HCT116 (cell line): ENCODE measurements at regions not wholly inside any gene's neighbourhood (a gene's known extent, or its start where the extent isn't known, plus 50 kb on each side); places are given as distances from the start of the nearest gene placed in this dataset.

ENCODE experiments used
- CTCF ChIP-seq, 3 experiments: fragments of 200-600 bp in 1 of 3; sonication (generic) in 1 of 3; IDR thresholded peaks in 2 of 3; conservative IDR thresholded peaks in 1 of 3; 2 replicates each; pipeline ENCODE4 v1.5.1; 2012 to 2017; ENCODE audit warnings: low read depth in 2 of 3, low read length in 2 of 3, antibody characterized with exemption in 1 of 3, borderline replicate concordance in 1 of 3, control low read depth in 1 of 3, mild to moderate bottlenecking in 1 of 3, mixed read lengths in 1 of 3, mixed run types in 1 of 3, moderate library complexity in 1 of 3; ENCODE audit not compliant: insufficient read depth in 1 of 3
- EGR1 ChIP-seq: IDR thresholded peaks from 2 replicates; pipeline ENCODE4 v1.6.1; 2012; ENCODE audit warnings: low read depth
- ELF1 ChIP-seq: IDR thresholded peaks from 2 replicates; pipeline ENCODE4 v1.6.1; 2012; ENCODE audit warnings: low read depth, borderline replicate concordance
- EZH2 ChIP-seq: fragments of 200-600 bp; sonication (generic); IDR thresholded peaks from 2 replicates; pipeline ENCODE4 v1.6.1; 2017; ENCODE audit warnings: antibody characterized with exemption, mixed run types
- EZH2phosphoT487 ChIP-seq: fragments of 200-600 bp; IDR thresholded peaks from 2 replicates; pipeline ENCODE4 v1.6.1; 2018; ENCODE audit warnings: antibody characterized with exemption, borderline replicate concordance
- POLR2A ChIP-seq: IDR thresholded peaks from 2 replicates; pipeline ENCODE4 v1.7.0; 2011; ENCODE audit warnings: borderline replicate concordance; ENCODE audit not compliant: insufficient read depth, insufficient read length; ENCODE audit errors: extremely low read depth
- POLR2AphosphoS5 ChIP-seq: IDR thresholded peaks from 2 replicates; pipeline ENCODE4 v1.6.1; 2011; ENCODE audit warnings: mild to moderate bottlenecking, low read depth, low read length, moderate library complexity
- RAD21 ChIP-seq: IDR thresholded peaks from 2 replicates; pipeline ENCODE4 v1.6.1; 2012; ENCODE audit warnings: low read depth, mild to moderate bottlenecking
- SP1 ChIP-seq: IDR thresholded peaks from 2 replicates; pipeline ENCODE4 v1.6.1; 2012; ENCODE audit warnings: low read depth
- TF ChIP-seq, protein P1 (sequence below): IDR thresholded peaks from 2 replicates; pipeline ENCODE4 v1.6.1; 2012; ENCODE audit warnings: low read depth
- TF ChIP-seq, protein P2 (sequence below): IDR thresholded peaks from 2 replicates; pipeline ENCODE4 v1.6.1; 2012

DNA sequence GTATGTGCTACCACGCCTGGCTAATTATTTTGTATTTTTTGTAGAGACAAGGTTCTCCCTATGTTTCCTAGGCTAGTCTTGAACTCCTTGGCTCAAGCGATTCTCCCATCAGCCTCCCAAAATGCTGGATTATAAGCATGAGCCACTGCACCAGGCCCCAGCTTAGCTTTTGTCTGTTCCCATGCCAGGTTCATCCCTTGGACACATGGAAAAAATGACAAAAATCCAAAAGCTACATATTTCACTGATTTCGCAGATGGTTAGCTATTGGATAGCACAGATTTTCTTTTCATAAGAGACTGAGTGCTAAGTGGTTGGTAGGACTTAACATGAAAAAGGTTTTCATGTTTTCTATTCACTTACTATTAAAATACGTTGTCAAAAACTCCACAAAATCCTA lies 286.6 kb upstream of the KITLG start:
- TF ChIP-seq CTCF (IDR thresholded peaks at IDR 0.05 in 2 of 3, conservative IDR thresholded peaks at IDR 0.05 in 1 of 3; ENCODE audit: borderline replicate concordance in 1 of 3, insufficient read depth in 1 of 3, low read depth in 2 of 3, low read length in 2 of 3) (no peak), POLR2A (no peak), SP1 (no peak), EZH2 (no peak), RAD21 (no peak), POLR2AphosphoS5 (no peak), ELF1 (no peak), EGR1 (no peak), EZH2phosphoT487 (no peak)
- TF ChIP-seq, protein P1, sequence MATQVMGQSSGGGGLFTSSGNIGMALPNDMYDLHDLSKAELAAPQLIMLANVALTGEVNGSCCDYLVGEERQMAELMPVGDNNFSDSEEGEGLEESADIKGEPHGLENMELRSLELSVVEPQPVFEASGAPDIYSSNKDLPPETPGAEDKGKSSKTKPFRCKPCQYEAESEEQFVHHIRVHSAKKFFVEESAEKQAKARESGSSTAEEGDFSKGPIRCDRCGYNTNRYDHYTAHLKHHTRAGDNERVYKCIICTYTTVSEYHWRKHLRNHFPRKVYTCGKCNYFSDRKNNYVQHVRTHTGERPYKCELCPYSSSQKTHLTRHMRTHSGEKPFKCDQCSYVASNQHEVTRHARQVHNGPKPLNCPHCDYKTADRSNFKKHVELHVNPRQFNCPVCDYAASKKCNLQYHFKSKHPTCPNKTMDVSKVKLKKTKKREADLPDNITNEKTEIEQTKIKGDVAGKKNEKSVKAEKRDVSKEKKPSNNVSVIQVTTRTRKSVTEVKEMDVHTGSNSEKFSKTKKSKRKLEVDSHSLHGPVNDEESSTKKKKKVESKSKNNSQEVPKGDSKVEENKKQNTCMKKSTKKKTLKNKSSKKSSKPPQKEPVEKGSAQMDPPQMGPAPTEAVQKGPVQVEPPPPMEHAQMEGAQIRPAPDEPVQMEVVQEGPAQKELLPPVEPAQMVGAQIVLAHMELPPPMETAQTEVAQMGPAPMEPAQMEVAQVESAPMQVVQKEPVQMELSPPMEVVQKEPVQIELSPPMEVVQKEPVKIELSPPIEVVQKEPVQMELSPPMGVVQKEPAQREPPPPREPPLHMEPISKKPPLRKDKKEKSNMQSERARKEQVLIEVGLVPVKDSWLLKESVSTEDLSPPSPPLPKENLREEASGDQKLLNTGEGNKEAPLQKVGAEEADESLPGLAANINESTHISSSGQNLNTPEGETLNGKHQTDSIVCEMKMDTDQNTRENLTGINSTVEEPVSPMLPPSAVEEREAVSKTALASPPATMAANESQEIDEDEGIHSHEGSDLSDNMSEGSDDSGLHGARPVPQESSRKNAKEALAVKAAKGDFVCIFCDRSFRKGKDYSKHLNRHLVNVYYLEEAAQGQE = no peak
- TF ChIP-seq, protein P2, sequence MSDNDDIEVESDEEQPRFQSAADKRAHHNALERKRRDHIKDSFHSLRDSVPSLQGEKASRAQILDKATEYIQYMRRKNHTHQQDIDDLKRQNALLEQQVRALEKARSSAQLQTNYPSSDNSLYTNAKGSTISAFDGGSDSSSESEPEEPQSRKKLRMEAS = no peak
